ENCODE measurements at regions not wholly inside any gene's neighbourhood (a gene's known extent, or its start where the extent isn't known, plus 50 kb on each side); places are given as distances from the start of the nearest gene placed in this dataset.

GRCh38 chr3:137347132-137347531, 389.3 kb downstream of the IL20RB start:
- POLR2A ChIA-PET: no interaction called here
- H3K27ac Mint-ChIP-seq: no peak overlapping the region
- CTCF ChIA-PET: interaction anchor here (0.5 to 1.7 kb wide), 13 partner anchors 13 to 624 kb away, joined by 3 to 7 read pairs (median 4); no protein-coding TSS in a partner anchor
- H3K36me3 Mint-ChIP-seq: no peaks in the 10 kb centered on the region
- ATAC-seq (peak; percentile 96), DNase-seq (ENCODE audit: low spot score) (peak; percentile 42)
- 0 out of 2 replicates have a peak, but pooled peaks cover 3% of the 10 kb centered on the region for H3K9me3 Mint-ChIP-seq
- no peaks in the 10 kb centered on the region for H3K27me3 Mint-ChIP-seq (ENCODE audit: low read depth)
- peaks cover 9% of the 10 kb centered on the region; the same call in 1 of the 2 replicates for H3K4me1 Mint-ChIP-seq
- H3K4me3 Mint-ChIP-seq: no peak overlapping the region
- TF ChIP-seq STAT6 (CRISPR knock-in tag; conservative IDR thresholded peaks at IDR 0.05; ENCODE audit: low read depth): no peak
- TF ChIP-seq CTCF (IDR thresholded peaks at IDR 0.05): peak; percentile 46; the same call in 1 of the 2 replicates

- Mint-ChIP-seq H3K4me3 (no peak overlapping the region), H3K27ac (no peak overlapping the region), H3K36me3 (no peaks in the 10 kb centered on the region), H3K4me1 (peaks cover 6% of the 10 kb centered on the region; the same call in 1 of the 2 replicates), H3K9me3 (peaks cover 1% of the 10 kb centered on the region; the same call in 1 of the 2 replicates), H3K27me3 (ENCODE audit: low read depth) (no peaks in the 10 kb centered on the region)
- ChIA-PET CTCF (interaction anchor here (0.7 to 1.7 kb wide), 12 partner anchors 14 to 623 kb away, joined by 3 to 7 read pairs (median 4); no protein-coding TSS in a partner anchor), POLR2A (no interaction called here)
- DNase-seq (ENCODE audit: low spot score) (no peak), ATAC-seq (no peak)
- TF ChIP-seq KAT7 (CRISPR knock-in tag; IDR thresholded peaks at IDR 0.05; ENCODE audit: borderline replicate concordance): no peak
These were observed 390.1 kb downstream of the IL20RB start for GRCh38 chr3:137347817-137348368.

- H3K4me1 Mint-ChIP-seq: no peaks in the 10 kb centered on the region
- DNase-seq (ENCODE audit: low spot score) (no peak), ATAC-seq (no peak)
- no peaks in the 10 kb centered on the region for H3K27me3 Mint-ChIP-seq (ENCODE audit: low read depth)
- CTCF ChIA-PET: interaction anchor here (0.7 kb wide), 1 partner anchor 169 kb away, joined by 3 read pairs; no protein-coding TSS in a partner anchor
- no peak overlapping the region for H3K27ac Mint-ChIP-seq
- no peak for TF ChIP-seq ZNF671 (CRISPR knock-in tag; IDR thresholded peaks at IDR 0.05)
- TF ChIP-seq MYBL2 (CRISPR knock-in tag; IDR thresholded peaks at IDR 0.05): no peak
- no peak for TF ChIP-seq EMX1 (CRISPR knock-in tag; IDR thresholded peaks at IDR 0.05)
- TF ChIP-seq CTCF (IDR thresholded peaks at IDR 0.05): no peak
- TF ChIP-seq MXD4 (CRISPR knock-in tag; IDR thresholded peaks at IDR 0.05; ENCODE audit: borderline replicate concordance): no peak
- TF ChIP-seq HMGA2 (CRISPR knock-in tag; IDR thresholded peaks at IDR 0.05): no peak
- no peak for TF ChIP-seq ZNF416 (CRISPR knock-in tag; IDR thresholded peaks at IDR 0.05)
- TF ChIP-seq GABPB1 (CRISPR knock-in tag; IDR thresholded peaks at IDR 0.05): no peak
- TF ChIP-seq USF2 (CRISPR knock-in tag; IDR thresholded peaks at IDR 0.05): no peak
- H3K36me3 Mint-ChIP-seq: no peaks in the 10 kb centered on the region
- H3K9me3 Mint-ChIP-seq: peaks cover 3% of the 10 kb centered on the region; the same call in 1 of the 2 replicates
- POLR2A ChIA-PET: no interaction called here
- H3K4me3 Mint-ChIP-seq: no peak overlapping the region
These were observed 391.2 kb downstream of the IL20RB start for GRCh38 chr3:137348936-137349335.

Measured in WTC11 (cell line).